GM12874 (cell line): ENCODE measurements at regions not wholly inside any gene's neighbourhood (a gene's known extent, or its start where the extent isn't known, plus 50 kb on each side); places are given as distances from the start of the nearest gene placed in this dataset.

Experiments
- CTCF ChIP-seq: IDR thresholded peaks from 2 replicates; pipeline ENCODE4 v1.5.1; 2011; ENCODE audit warnings: low read depth, mild to moderate bottlenecking, control low read depth, low read length, moderate library complexity; ENCODE audit not compliant: insufficient read depth

GRCh38 chr1:90823686-90824085 is 106.6 kb upstream of the BARHL2 start:
- TF ChIP-seq CTCF, result no peak

GRCh38 chr1:90821788-90822359 is 104.8 kb upstream of the BARHL2 start:
- no peak for TF ChIP-seq CTCF

- no peak for TF ChIP-seq CTCF
Measured at GRCh38 chr1:90821152-90821787, 104.2 kb upstream of the BARHL2 start.

- no peak for TF ChIP-seq CTCF
Measured at GRCh38 chr1:90820745-90821144, 103.6 kb upstream of the BARHL2 start.

GRCh38 chr1:90817399-90817798 is 100.3 kb upstream of the BARHL2 start:
- no peak for TF ChIP-seq CTCF

- no peak for TF ChIP-seq CTCF
Measured at GRCh38 chr1:90810681-90811080, 93.6 kb upstream of the BARHL2 start.

GRCh38 chr1:90809996-90810395 is 92.9 kb upstream of the BARHL2 start:
- TF ChIP-seq CTCF, result no peak
